Astrocyte (in vitro differentiated cells and primary cell): ENCODE measurements at regions not wholly inside any gene's neighbourhood (a gene's known extent, or its start where the extent isn't known, plus 50 kb on each side); places are given as distances from the start of the nearest gene placed in this dataset.

ENCODE experiments used
- DNase-seq: peaks from one replicate; pipeline ENCODE4 v3.0.0-alpha.2; 2010; ENCODE audit warnings: low read depth
- FAIRE-seq: peaks from 2 replicates; lab custom pipeline; 2011; peaks lifted over from hg19 to GRCh38; lab: Jason Lieb, UNC
- H2AFZ ChIP-seq: 2 replicates; pipeline ENCODE4 v1.6.0; 2012; ENCODE audit warnings: low read depth, low read length, inconsistent platforms
- H3K27ac ChIP-seq: 2 replicates; pipeline ENCODE4 v1.5.1; 2011; ENCODE audit warnings: low read depth, low read length, inconsistent platforms
- H3K27me3 ChIP-seq: 2 replicates; pipeline ENCODE4 v1.6.0; 2011; ENCODE audit warnings: low read length, inconsistent platforms; ENCODE audit not compliant: insufficient read depth
- H3K36me3 ChIP-seq: 2 replicates; pipeline ENCODE4 v1.5.1; 2011; ENCODE audit warnings: low read length, inconsistent platforms; ENCODE audit not compliant: insufficient read depth
- H3K4me1 ChIP-seq: 2 replicates; pipeline ENCODE4 v1.5.1; 2011; ENCODE audit warnings: low read length, inconsistent platforms; ENCODE audit not compliant: insufficient read depth
- H3K4me2 ChIP-seq: 2 replicates; pipeline ENCODE4 v1.6.0; 2012; ENCODE audit warnings: low read length, inconsistent platforms
- H3K4me3 ChIP-seq: 2 replicates; pipeline ENCODE4 v1.5.1; 2011; ENCODE audit warnings: low read depth, mild to moderate bottlenecking, low read length, inconsistent platforms; ENCODE audit not compliant: insufficient read depth
- H3K79me2 ChIP-seq: 2 replicates; pipeline ENCODE4 v1.6.0; 2012; ENCODE audit warnings: mild to moderate bottlenecking, low read length, inconsistent platforms; ENCODE audit not compliant: insufficient read depth
- H3K9ac ChIP-seq: 2 replicates; pipeline ENCODE4 v1.6.0; 2012; ENCODE audit warnings: mild to moderate bottlenecking, low read length, inconsistent platforms
- H3K9me3 ChIP-seq: 2 replicates; pipeline ENCODE4 v1.5.1; 2012; ENCODE audit warnings: low read depth, mild to moderate bottlenecking, low read length, inconsistent platforms; ENCODE audit not compliant: insufficient read depth
- H4K20me1 ChIP-seq: 2 replicates; pipeline ENCODE4 v1.6.0; 2012; ENCODE audit warnings: low read length, inconsistent platforms; ENCODE audit not compliant: insufficient read depth
- H3K27ac Mint-ChIP-seq: one replicate; pipeline ENCODE4 v1.8.0; 2021; ENCODE audit warnings: mild to moderate bottlenecking, mixed read lengths; ENCODE audit not compliant: unreplicated experiment
- H3K27me3 Mint-ChIP-seq: one replicate; pipeline ENCODE4 v1.8.0; 2021; ENCODE audit warnings: low read depth, mixed read lengths; ENCODE audit not compliant: unreplicated experiment
- H3K36me3 Mint-ChIP-seq: one replicate; pipeline ENCODE4 v1.8.0; 2021; ENCODE audit warnings: low read depth, mixed read lengths; ENCODE audit not compliant: unreplicated experiment
- H3K4me1 Mint-ChIP-seq: one replicate; pipeline ENCODE4 v1.8.0; 2021; ENCODE audit warnings: low read depth, mixed read lengths; ENCODE audit not compliant: unreplicated experiment
- H3K4me3 Mint-ChIP-seq: one replicate; pipeline ENCODE4 v1.8.0; 2021; ENCODE audit warnings: mild to moderate bottlenecking, moderate library complexity, mixed read lengths; ENCODE audit not compliant: unreplicated experiment
- H3K9me3 Mint-ChIP-seq: one replicate; pipeline ENCODE4 v1.8.0; 2021; ENCODE audit warnings: mild to moderate bottlenecking, mixed read lengths; ENCODE audit not compliant: unreplicated experiment
- CTCF ChIP-seq: IDR thresholded peaks from 2 replicates; pipeline ENCODE4 v1.5.1; 2011; ENCODE audit warnings: low read depth, mild to moderate bottlenecking, inconsistent platforms, low read length, moderate library complexity; ENCODE audit not compliant: insufficient read depth
- EZH2 ChIP-seq: IDR thresholded peaks from 2 replicates; pipeline ENCODE4 v1.6.1; 2012; ENCODE audit warnings: mild to moderate bottlenecking, low read length, inconsistent platforms; ENCODE audit not compliant: insufficient read depth

DNA sequence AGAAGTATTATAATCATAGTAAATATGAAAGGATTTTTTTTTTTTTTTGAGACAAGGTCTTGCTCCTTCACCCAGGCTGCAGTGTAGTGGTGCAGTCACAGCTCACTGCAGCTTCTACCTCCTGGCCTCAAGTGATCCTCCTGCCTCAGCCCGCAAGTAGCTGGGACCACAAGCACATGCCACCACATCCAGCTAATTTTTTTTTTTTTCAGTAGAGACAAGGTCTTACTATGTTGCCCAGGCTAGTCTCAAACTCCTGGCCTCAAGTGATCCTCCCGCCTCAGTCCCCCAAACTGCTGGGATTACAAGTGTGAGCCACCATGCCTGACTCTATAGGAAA is 86.2 kb upstream of the FOXN2 start:
- TF ChIP-seq EZH2 (no peak), CTCF (no peak)
- no peak overlapping the region for H3K27ac ChIP-seq
- H2AFZ ChIP-seq = no peak overlapping the region
- H3K27ac Mint-ChIP-seq = no peak overlapping the region
- DNase-seq (no peak), FAIRE-seq (no peak)
- no peaks in the 10 kb centered on the region for H3K36me3 Mint-ChIP-seq
- H3K36me3 ChIP-seq = no peaks in the 10 kb centered on the region
- H3K4me1 Mint-ChIP-seq = no peaks in the 10 kb centered on the region
- H3K9ac ChIP-seq = no peak overlapping the region
- H3K4me1 ChIP-seq = no peaks in the 10 kb centered on the region
- H3K79me2 ChIP-seq = no peaks in the 10 kb centered on the region
- no peak overlapping the region for H3K4me3 ChIP-seq
- no peaks in the 10 kb centered on the region for H3K27me3 ChIP-seq
- no peaks in the 10 kb centered on the region for H3K9me3 ChIP-seq
- H3K27me3 Mint-ChIP-seq = no peaks in the 10 kb centered on the region
- no peaks in the 10 kb centered on the region for H3K9me3 Mint-ChIP-seq
- H3K4me3 Mint-ChIP-seq = no peak overlapping the region
- no peak overlapping the region for H3K4me2 ChIP-seq
- no peaks in the 10 kb centered on the region for H4K20me1 ChIP-seq

DNA sequence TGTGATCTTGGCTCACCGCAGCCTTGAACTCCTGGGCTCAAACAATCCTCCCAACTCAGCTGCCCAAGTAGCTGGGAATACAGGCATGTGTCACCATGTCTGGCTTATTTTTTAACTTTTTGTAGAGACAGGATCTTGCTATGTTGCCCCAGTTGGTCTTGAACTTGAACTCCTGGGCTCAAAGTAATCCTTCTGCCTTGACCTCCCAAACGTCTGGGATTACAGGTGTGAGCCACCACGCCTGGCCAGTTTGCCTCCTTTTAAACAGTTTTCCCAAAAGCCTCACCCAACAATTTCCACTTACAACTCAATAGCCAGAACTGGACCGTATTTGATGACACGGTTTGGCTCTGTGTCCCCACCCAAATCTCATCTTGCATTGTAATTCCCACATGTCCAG is 85.4 kb upstream of the FOXN2 start:
- no peaks in the 10 kb centered on the region for H3K27me3 Mint-ChIP-seq
- Histone ChIP-seq H2AFZ (no peak overlapping the region), H3K4me2 (no peak overlapping the region), H3K4me1 (no peaks in the 10 kb centered on the region), H3K9ac (no peak overlapping the region), H4K20me1 (no peaks in the 10 kb centered on the region), H3K36me3 (no peaks in the 10 kb centered on the region), H3K9me3 (no peaks in the 10 kb centered on the region), H3K4me3 (no peak overlapping the region), H3K27me3 (no peaks in the 10 kb centered on the region), H3K79me2 (no peaks in the 10 kb centered on the region), H3K27ac (no peak overlapping the region)
- H3K4me3 Mint-ChIP-seq = no peak overlapping the region
- DNase-seq = no peak
- no peak for FAIRE-seq
- TF ChIP-seq CTCF (no peak), EZH2 (no peak)
- H3K9me3 Mint-ChIP-seq = no peaks in the 10 kb centered on the region
- H3K27ac Mint-ChIP-seq = no peak overlapping the region
- H3K36me3 Mint-ChIP-seq = no peaks in the 10 kb centered on the region
- no peaks in the 10 kb centered on the region for H3K4me1 Mint-ChIP-seq

- no peaks in the 10 kb centered on the region for H3K36me3 Mint-ChIP-seq
- H3K4me1 Mint-ChIP-seq = no peaks in the 10 kb centered on the region
- H3K4me2 ChIP-seq = no peak overlapping the region
- no peak overlapping the region for H3K27ac Mint-ChIP-seq
- no peaks in the 10 kb centered on the region for H3K4me1 ChIP-seq
- H3K36me3 ChIP-seq = no peaks in the 10 kb centered on the region
- H3K27me3 Mint-ChIP-seq = no peaks in the 10 kb centered on the region
- H3K27me3 ChIP-seq = no peaks in the 10 kb centered on the region
- no peak overlapping the region for H2AFZ ChIP-seq
- no peak for DNase-seq
- H3K9me3 ChIP-seq = no peaks in the 10 kb centered on the region
- H4K20me1 ChIP-seq = no peaks in the 10 kb centered on the region
- no peak overlapping the region for H3K4me3 ChIP-seq
- H3K9ac ChIP-seq = no peak overlapping the region
- no peak overlapping the region for H3K4me3 Mint-ChIP-seq
- no peaks in the 10 kb centered on the region for H3K79me2 ChIP-seq
- H3K9me3 Mint-ChIP-seq = no peaks in the 10 kb centered on the region
- no peak overlapping the region for H3K27ac ChIP-seq
- TF ChIP-seq EZH2 = no peak
- TF ChIP-seq CTCF = no peak
- FAIRE-seq = no peak
These were observed 83.6 kb upstream of the FOXN2 start for GRCh38 chr2:48230834-48231233.
